SK-N-MC (cell line): ENCODE measurements at regions not wholly inside any gene's neighbourhood (a gene's known extent, or its start where the extent isn't known, plus 50 kb on each side); places are given as distances from the start of the nearest gene placed in this dataset.

Experiments
- EZH2 ChIP-seq: fragments of 200-600 bp; sonication (generic); IDR thresholded peaks from one replicate; pipeline ENCODE4 v1.6.1; 2017; ENCODE audit warnings: antibody characterized with exemption
- FOXP2 ChIP-seq: optimal IDR thresholded peaks from 2 replicates; pipeline ENCODE3; 2011; ENCODE audit warnings: mild to moderate bottlenecking, moderate library complexity; ENCODE audit not compliant: insufficient read depth; ENCODE audit errors: extremely low read length, control extremely low read depth
- POLR2AphosphoS5 ChIP-seq: IDR thresholded peaks from 2 replicates; pipeline ENCODE4 v1.6.1; 2012; ENCODE audit warnings: mild to moderate bottlenecking, low read depth, low read length, borderline replicate concordance

GRCh38 chr2:33729353-33729752, 130.3 kb upstream of the FAM98A start:
- TF ChIP-seq EZH2 = no peak
- TF ChIP-seq POLR2AphosphoS5 = no peak
- TF ChIP-seq FOXP2 = no peak
